ENCODE measurements at regions not wholly inside any gene's neighbourhood (a gene's known extent, or its start where the extent isn't known, plus 50 kb on each side); places are given as distances from the start of the nearest gene placed in this dataset.

GRCh38 chr2:8452979-8453903 is 228.6 kb upstream of the ID2 start:
- no peak for DNase-seq (ENCODE audit: low read depth)

- no peak for DNase-seq (ENCODE audit: low read depth)
Measured at GRCh38 chr2:8453904-8454302, 228.0 kb upstream of the ID2 start.

- no peak for DNase-seq (ENCODE audit: low read depth)
Measured at GRCh38 chr2:8454797-8455196, 227.1 kb upstream of the ID2 start.

GRCh38 chr2:8455236-8456150 is 226.4 kb upstream of the ID2 start:
- DNase-seq (ENCODE audit: low read depth) = no peak

GRCh38 chr2:8456151-8457091 is 225.4 kb upstream of the ID2 start:
- DNase-seq (ENCODE audit: low read depth) = no peak

DNA sequence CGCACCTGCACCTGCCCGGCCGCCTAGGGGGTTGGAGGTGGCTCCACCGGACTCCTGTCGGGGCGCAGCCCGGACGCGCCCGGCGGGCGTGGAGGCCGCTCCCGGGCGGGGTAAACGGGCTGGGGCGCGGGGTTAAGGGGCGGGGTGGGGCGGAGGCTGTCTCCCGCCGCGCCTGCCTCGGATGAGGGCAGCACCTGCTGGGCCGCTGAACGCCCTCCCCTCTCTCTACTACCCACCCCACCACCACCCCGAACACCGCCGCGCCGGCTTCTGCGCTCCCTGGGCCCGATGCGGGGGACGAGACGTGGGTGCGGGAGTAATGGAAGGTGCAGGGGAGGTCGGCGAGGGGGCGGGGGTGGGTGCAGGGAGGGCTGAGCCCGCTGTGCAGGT is 224.8 kb upstream of the ID2 start:
- no peak for DNase-seq (ENCODE audit: low read depth)

DNA sequence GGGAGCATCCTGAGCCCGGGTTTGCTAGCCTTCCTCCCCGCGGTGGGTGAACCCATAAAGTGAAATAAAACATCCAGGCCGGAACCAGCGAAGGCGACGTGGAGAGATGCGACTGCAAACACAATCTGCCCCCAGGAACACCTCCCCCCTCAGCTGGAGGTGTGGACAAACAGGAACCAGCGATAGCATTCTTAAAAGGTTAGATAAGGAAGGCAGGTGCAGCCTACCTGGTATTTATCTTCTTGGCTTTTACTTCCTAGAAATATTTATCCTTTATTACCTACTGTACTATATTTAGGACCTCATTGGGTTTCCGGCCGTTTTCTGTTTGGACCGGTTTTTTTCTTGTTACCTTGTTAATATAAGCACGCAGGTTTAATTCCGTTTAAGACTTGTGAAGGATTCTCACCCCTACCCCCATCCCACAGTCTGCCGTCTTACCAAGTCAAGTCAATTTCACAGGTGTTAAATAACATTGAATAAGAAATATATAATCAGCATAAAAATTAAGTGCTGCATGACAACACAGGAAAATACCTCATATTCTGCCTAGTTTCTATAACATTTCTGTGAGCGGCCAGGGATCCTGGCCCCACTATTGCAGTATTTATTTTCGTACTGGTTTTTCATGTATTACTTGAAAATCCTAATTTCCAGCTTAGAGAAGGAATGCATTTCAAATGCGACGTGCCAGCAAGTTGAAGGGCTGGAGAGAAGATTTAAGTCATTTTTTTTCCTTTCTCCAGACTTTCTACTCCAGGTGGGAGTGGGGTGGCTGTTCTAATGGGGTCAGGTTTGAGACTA is 224.0 kb upstream of the ID2 start:
- no peak for DNase-seq (ENCODE audit: low read depth)

- no peak for DNase-seq (ENCODE audit: low read depth)
Measured at GRCh38 chr2:8458503-8459459, 223.1 kb upstream of the ID2 start.

DNA sequence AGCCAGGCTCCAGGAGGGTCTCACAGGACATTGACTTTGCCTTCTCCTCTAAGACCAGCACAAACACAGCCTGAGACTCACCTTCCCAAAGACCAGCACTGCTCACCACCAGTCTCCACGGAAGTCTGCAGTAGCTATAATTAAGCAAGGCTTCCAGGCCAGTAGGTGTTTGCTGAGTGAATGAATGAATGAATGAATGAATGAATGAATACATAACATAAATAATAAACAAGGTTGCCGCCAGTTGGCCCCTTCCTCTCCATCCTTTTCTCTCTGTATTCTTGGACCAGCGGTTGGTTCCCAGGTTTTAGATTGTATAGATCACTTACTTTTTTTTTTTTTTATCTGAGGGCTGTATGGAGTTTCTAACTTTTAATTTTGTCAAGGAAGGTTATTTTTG is 222.4 kb upstream of the ID2 start:
- DNase-seq (ENCODE audit: low read depth) = no peak

- DNase-seq (ENCODE audit: low read depth) = no peak
Measured at GRCh38 chr2:8461341-8461740, 220.5 kb upstream of the ID2 start.

DNA sequence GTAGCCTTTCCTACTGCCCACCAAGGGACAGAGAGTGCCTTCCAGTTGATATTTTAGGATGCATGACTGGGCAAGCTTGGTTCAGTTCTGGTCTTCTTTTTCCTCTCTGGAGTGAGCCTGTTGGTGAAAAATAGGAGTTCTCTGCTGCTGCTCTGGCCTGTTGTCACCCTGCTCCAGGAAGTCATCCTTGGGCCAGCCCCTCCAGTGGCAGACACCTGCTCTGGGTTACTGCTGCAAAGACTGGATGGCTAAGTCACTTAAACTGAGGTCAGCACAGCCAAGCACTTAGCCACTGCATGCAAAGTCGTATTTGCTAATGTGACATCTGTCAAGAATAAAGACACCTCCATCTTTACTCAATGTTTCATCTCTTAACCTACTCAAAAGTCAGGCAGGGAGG is 219.6 kb upstream of the ID2 start:
- DNase-seq (ENCODE audit: low read depth) = no peak

- DNase-seq (ENCODE audit: low read depth) = no peak
Measured at GRCh38 chr2:8462899-8463648, 218.8 kb upstream of the ID2 start.

DNA sequence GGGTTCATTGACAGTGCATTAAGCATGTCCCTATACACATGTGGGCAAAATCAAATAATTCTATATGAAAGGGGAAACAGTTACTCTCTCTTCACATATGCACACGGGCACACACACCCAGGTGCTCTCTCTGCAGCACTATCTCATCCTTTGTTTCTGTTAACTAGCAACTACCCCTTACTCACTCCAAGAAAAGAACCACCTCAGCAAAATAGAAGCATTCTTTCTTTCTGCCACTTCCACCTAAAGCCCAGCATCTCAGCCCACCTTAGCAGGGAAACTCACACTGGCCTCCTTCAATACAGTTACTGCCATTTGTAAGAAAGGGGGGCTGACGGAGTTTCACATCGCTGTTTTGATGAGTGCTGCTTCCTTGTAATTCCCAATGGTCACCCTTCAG is 216.3 kb upstream of the ID2 start:
- no peak for DNase-seq (ENCODE audit: low read depth)

DNA sequence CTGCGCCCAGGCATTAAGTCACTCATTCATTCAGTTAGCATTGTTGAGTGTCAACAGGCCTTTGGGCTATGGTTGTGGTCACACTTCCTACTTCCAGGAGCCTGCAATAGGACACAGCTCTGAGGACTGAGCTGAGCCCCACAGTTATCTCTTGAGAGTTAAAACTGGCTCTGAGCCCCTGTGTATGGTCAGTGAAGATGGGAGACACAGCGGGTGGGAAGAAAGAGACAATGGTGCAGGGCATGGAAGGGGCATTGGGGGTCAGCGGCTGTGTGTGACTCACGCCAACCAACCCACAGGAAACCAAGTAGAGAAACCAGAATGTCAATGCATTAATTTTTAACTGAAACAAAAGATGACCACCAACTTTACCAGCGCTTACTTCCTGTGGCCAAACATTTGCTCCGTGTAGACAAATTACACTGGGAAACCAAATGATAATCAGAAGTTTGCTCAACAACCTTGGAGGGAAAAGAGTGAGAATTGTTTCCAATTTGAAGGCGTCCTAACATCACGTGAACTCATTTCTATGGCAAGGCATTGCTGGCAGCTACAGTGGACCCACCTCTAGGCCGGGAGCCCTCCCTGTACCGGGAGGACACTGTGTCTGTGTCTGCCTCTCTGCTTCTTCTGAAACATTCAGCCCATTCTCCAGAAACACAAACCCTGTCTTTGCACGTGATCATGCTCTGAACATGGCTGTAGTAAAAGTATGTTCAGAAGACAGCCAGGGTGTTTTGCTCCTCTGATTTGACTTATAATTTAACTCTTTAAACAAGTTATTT is 212.0 kb upstream of the ID2 start:
- DNase-seq (ENCODE audit: low read depth) = no peak

DNA sequence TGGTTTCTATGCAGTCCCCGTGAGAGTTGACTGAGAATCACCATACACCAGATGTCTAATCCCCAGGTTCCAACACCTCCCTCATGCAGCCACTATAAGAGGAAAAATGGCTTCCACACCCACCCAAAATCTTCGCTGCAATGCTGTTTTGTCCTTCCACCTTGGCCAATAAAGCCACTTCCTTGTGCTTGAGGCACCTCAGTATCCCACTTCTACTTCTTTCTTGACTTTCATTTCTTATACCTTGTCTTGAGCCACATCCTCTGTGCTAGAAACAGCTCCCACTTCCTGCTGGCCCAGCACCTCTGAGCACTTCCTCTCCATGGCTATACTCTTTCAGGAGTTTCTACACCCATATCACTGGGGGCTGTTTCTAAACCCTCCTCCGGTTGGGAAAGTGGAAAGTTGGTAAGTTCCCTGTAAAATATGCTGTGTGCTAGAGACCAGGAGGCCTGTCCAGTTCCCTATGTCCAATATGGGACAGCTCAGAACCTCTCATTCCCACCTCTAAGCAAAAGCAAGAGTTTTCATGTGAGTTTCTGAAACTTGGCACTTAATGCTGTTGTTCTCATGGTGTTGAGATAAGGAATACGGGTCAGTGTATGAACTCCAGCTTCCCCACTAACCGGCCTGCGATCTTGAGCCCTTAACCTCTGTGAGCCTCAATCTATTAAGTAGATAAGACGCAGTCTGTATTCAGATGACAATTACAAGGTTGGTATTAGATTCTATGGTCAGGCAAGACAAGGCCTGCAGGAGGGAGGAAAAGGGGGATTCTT is 209.1 kb upstream of the ID2 start:
- no peak for DNase-seq (ENCODE audit: low read depth)

- DNase-seq (ENCODE audit: low read depth) = no peak
Measured at GRCh38 chr2:8475349-8476031, 206.4 kb upstream of the ID2 start.

All from ELR (cell line).